Cardiac fibroblast (primary cell): ENCODE measurements at regions not wholly inside any gene's neighbourhood (a gene's known extent, or its start where the extent isn't known, plus 50 kb on each side); places are given as distances from the start of the nearest gene placed in this dataset.
A peak's percentile ranks its signal among the peaks of the same experiment; 100 is the strongest.

Source experiments
- DNase-seq, 2 donors: peaks; one replicate each; pipeline versions ENCODE4 v3.0.0 to v3.0.0-alpha.2; 2010; ENCODE audit warnings: low read depth in 2 of 2
- H3K4me3 ChIP-seq, 2 donors: replicated peaks in 1 of 2; 1 replicate in 1 of 2; 2 replicates in 1 of 2; pipeline ENCODE4 v1.5.1; 2011; ENCODE audit warnings: low read depth in 2 of 2, low read length in 2 of 2, mild to moderate bottlenecking in 2 of 2, moderate library complexity in 1 of 2
- TF ChIP-seq, protein P1 (sequence below): IDR thresholded peaks from one replicate; pipeline ENCODE4 v1.5.1; 2011; ENCODE audit warnings: low read depth, mild to moderate bottlenecking, low read length, inconsistent platforms

DNA sequence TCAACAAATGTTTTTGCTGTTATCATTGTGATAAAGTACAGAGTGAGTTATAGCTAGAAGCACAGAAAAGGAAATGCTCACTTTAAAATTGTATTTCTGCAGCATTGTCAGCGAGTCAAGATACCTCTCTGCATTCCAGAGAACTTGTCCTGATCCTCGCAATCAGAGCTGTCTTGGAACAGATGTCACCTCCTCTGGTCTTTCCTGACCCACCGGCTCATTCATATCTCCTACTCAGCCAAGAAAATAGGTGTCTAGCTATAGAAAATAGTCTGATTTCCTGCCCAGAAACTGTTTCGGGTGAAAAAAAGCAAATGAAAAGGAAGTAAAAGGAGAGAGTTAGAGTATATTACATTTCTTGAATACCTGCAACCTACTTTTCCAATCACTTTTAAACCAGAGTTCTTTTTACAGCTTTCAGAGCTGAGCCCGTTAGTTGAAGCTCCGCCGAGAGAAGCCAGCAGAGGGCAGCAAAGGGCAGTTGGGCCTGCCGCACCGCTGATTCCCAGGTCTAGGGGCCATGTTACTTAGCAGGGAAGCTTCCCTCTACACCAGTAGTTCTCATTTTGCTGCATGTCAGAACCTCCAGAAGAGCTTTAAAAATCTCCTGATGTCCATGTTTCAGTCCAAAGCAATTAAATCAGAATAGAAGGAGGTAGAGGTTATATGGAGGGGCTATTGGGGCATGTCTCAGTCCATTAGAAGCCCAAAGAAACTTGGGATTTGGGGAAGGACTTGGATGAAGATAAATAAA is 185.7 kb upstream of the THRB start:
- TF ChIP-seq, protein P1, sequence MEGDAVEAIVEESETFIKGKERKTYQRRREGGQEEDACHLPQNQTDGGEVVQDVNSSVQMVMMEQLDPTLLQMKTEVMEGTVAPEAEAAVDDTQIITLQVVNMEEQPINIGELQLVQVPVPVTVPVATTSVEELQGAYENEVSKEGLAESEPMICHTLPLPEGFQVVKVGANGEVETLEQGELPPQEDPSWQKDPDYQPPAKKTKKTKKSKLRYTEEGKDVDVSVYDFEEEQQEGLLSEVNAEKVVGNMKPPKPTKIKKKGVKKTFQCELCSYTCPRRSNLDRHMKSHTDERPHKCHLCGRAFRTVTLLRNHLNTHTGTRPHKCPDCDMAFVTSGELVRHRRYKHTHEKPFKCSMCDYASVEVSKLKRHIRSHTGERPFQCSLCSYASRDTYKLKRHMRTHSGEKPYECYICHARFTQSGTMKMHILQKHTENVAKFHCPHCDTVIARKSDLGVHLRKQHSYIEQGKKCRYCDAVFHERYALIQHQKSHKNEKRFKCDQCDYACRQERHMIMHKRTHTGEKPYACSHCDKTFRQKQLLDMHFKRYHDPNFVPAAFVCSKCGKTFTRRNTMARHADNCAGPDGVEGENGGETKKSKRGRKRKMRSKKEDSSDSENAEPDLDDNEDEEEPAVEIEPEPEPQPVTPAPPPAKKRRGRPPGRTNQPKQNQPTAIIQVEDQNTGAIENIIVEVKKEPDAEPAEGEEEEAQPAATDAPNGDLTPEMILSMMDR: peak; percentile 89
- DNase-seq: peak; percentile 59 to 60

DNA sequence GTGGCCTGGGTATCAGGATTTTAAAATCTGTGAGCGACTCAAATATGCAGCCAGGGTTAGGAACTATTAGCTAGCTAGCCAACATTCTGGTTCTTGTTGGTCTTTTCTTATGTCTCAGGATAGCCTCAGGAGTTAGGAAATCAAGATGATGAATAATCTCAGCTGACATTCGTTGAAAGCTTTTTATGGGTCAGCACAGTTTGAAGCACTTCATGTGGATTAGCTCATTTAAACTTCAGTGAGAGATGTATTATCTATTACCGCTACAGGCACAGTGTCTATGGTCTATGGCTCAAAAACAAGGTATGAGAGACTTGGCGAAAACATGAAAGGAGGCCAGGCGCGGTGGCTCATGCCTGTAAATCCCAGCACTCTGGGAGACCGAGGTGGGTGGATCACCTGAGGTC is 187.5 kb upstream of the THRB start:
- peak; percentile 52 to 68 for DNase-seq
- H3K4me3 ChIP-seq: no peak overlapping the region
- TF ChIP-seq, protein P1: no peak

More for the DNA sequence above, 185.7 kb upstream of the THRB start:
- H3K4me3 ChIP-seq: no peak overlapping the region

DNA sequence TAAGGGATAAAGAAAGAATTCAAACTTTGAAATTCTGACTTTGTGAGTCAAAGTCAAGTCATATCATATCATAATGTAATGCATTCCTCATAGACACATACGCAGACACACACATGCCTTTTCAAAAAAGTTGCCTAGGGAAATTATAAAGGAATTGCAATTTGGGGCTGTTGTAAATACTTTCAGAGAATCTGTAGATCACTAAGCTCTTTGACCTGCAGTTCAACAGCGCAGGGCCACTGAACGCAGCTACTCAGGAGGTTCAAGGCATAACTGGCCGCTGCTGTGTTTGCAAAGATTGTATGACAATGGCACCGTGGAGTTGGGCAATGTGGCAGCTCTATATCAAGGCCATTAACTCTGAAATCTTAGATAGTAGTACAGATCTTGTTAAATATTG is 188.4 kb upstream of the THRB start:
- DNase-seq: peak in 1 of 2 donors; percentile 36
- no peak overlapping the region for H3K4me3 ChIP-seq
- TF ChIP-seq, protein P1: no peak

DNA sequence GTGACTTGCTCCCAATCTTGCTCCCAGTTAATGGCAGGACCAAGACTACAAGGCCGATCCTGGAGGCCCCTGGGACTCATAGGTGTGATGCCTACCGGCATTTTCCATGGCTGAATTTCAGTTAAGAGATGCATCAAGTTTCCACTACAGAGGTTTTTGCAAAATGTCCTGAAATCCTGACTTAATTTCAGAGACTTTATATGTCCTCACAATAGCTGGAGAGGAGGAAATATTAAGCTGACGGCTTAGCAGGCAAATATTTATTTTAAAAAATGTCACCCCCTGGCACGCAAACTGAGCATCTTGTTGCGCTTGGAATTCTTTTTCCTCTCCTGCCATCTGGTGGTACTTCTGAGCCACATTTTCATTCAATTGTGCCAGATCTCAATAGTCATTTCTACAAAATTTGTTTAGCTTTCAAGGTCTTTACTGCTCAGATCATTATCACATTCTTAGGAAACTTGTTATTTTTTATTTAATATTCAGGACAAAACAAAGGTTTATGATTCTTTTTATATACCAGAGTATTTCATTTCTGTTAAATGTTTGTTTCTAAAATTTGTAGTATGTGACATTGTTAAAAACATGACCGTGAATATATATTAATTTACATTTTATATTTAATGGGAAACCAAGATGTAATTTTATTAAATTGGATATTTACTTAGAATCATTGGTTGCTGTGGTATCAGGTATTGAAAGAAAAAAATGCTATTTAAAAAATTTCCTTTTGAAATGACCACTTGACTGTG is 189.2 kb upstream of the THRB start:
- TF ChIP-seq, protein P1: peak; percentile 58
- H3K4me3 ChIP-seq: no peak overlapping the region
- peak; percentile 83 for DNase-seq

DNA sequence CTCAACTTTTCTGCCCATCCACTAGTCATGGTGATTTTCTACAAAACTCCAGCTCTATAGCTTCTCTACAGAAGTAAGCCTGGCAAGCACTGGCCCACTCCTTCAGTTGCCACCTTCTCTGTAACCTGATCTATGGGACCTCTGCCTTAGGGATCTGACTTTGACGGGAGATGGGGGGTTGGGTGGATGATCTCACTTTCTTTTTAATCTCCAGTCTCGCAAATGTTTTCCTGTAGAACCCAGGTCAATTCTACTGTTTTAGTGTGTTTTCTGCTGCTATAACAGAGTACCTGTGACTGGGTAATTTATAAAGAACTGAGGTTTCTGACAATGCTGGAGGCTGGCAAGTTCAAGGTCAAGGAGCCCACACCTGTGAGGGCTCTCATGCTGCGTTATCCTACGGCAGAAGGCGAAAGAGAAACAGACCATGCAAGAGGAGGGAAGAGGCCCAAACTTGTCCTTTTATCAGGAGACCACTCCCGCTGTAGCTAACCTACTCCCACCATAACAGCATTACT is 189.9 kb upstream of the THRB start:
- TF ChIP-seq, protein P1: no peak
- no peak for DNase-seq
- H3K4me3 ChIP-seq: no peak overlapping the region

DNA sequence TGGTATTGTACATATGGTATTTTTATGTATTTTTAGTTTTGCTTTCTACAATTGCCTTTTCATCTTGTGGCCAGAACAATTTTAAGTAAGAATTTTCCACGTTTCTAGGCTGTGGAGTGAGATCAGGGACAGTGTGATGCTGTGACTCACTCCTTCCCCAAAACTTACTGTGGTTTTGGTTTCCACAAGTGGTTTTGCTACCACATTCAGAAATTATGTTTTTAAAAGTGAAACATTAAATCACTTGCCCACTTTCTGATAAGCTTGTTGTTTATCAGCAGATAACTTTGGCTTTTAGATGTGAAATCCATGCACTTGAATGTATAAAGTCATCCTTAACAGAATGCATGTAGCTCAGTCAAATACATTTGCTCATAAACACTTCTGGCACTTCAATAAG is 192.2 kb upstream of the THRB start:
- H3K4me3 ChIP-seq: no peak overlapping the region
- TF ChIP-seq, protein P1: no peak
- peak; percentile 53 to 56 for DNase-seq
